RPMI7951 (cell line): ENCODE measurements at regions not wholly inside any gene's neighbourhood (a gene's known extent, or its start where the extent isn't known, plus 50 kb on each side); places are given as distances from the start of the nearest gene placed in this dataset.
"Not testable (repeated sequence)": the region's sequence is repeated elsewhere in the genome, so short reads cannot be mapped to it uniquely, and the experiment has no call there.

Source experiments
- DNase-seq: peaks from one replicate; pipeline ENCODE4 v3.0.0-alpha.2; 2012; ENCODE audit warnings: low read depth

- DNase-seq = no peak
Measured at GRCh38 chr2:144012304-144012703, 507.6 kb downstream of the ZEB2 start.

DNA sequence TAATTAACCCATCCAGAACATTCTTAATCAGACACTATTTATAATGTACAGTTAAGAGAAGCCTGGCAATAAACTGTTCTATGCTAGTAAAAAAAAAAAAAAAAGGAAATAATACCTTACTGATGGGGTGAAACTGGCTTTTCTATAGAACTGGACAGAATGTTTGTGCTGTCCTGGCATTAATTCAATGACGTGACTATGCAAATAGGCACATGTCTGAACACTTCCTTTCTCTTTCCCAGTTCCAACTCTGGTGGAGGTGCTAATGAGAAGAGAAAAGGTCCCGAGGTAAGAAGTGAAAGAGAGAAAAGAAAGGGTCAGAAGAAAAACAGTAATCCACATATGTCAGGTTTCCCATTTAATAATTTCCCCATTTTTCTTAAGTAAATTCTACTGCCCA is 508.4 kb downstream of the ZEB2 start:
- DNase-seq = no peak

- no peak for DNase-seq
Measured at GRCh38 chr2:144011098-144011497, 508.8 kb downstream of the ZEB2 start.

GRCh38 chr2:144010096-144010836 is 509.7 kb downstream of the ZEB2 start:
- no peak for DNase-seq

DNA sequence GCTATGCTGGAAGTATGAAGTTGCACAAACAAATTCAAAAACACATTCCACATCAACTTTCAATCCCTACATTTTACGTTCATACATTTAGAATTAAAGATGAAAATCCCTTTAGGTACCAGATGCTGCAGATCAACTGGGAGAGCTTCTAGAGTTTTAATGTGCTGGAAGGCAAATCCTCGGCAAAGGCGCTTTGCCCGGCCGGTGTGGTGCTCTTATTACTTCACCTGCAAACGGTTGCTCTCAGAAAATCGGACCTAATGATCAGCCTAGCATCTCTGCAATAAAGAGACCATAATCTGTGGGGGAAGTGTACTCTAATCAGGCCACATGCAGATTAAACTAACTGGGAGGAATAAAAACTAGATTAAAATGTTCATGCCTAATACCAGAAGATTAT is 513.8 kb downstream of the ZEB2 start:
- no peak for DNase-seq

DNA sequence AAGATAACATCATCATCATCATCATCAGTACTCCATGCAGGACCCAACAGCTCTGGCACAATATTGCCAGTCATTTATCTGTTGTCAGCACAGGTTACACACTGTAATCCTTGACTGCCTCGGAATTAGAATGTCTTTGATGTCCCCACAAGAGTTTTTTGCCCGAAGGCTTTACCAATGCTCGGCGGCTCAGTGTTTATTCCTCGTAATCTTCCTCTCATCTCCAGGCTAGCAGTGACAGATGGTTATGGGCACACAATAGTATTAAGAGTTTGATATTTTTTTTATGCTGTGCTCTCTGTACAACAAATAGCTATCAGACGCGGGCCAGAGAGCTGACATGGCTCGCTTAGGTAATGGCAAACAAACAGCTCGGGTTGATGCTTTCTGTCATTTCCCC is 515.2 kb downstream of the ZEB2 start:
- peak; percentile 9 for DNase-seq

GRCh38 chr2:144003460-144004075 is 516.4 kb downstream of the ZEB2 start:
- no peak for DNase-seq

DNA sequence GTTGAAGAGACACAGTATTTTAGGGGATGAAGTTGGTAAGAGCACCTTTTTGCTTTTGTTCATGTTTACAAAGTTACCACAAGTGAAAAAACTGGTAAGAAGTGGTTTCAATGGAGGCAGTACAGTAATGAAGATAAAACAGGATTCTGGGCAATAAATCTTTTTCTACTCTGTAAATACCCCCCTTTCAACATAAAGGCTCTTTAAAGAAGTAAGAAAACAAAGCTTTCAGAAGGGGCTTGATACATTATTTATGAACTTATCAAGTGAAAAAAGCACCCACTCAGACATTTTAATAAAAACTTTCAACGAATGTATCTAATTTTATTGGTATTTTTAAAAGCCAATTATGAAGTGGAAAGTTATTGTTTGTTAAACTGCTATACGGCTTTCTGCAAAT is 522.9 kb downstream of the ZEB2 start:
- no peak for DNase-seq

DNA sequence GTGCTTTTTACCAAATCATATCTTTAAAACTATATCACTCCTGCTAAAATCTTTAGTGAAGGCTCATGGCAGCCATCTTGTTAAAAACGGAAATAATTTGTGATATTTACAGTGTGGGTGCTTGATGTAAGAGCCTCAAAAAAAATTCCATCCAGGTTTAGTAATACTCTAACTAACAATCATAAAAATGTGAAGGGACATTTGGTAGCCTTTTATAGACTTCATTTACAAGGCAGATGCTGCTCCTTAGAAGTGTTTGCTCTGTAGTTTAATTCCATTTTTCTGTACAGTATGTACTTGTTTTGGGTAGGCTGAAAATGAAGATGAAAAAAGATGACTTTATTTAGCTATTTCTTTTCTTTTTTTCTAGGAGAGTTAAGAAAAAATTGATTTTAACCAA is 525.0 kb downstream of the ZEB2 start:
- no peak for DNase-seq

- not testable (repeated sequence) for DNase-seq
Measured at GRCh38 chr2:143991596-143991995, 528.3 kb downstream of the ZEB2 start.

GRCh38 chr2:143988082-143988481 is 531.8 kb downstream of the ZEB2 start:
- DNase-seq = no peak

GRCh38 chr2:143981428-143981827 is 538.5 kb downstream of the ZEB2 start:
- DNase-seq = no peak

GRCh38 chr2:143977356-143977755 is 542.6 kb downstream of the ZEB2 start:
- no peak for DNase-seq

DNA sequence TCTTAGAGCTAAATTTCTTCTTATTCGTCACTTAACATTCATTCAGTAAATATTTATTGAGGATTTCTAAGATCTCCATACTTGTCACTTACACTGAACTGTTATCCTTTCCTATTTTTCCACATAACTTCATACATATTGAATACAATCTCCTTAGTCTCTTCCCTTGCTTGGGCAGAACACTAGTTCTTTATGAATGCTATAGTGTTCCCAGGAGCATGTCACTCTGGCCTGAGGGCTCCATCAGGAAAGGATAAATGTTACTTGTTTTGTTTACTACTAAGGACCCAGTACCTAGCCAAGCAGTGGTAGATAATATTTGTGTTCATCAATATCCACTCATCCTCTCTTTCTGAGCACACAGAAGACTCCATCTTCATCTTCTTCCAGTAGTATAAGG is 544.7 kb downstream of the ZEB2 start:
- DNase-seq = peak; percentile 3

DNA sequence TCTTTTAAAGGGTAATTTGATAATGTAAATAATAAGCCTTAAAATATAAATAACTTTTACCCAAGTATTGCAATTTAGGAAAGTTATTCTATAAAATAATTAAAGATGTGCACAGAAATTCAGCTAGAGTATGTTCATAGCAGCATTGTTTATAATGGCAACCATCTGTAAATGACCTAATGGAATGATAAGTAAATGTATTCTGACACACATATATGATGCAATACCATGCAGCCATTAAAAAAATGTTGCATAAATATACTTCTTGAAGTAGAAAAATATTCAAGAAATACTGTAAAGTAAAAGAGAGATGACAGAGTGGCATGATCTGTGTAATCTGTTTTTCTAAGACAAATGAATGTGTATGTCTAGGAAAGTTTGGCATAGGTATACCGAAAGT is 545.7 kb downstream of the ZEB2 start:
- DNase-seq = no peak

DNA sequence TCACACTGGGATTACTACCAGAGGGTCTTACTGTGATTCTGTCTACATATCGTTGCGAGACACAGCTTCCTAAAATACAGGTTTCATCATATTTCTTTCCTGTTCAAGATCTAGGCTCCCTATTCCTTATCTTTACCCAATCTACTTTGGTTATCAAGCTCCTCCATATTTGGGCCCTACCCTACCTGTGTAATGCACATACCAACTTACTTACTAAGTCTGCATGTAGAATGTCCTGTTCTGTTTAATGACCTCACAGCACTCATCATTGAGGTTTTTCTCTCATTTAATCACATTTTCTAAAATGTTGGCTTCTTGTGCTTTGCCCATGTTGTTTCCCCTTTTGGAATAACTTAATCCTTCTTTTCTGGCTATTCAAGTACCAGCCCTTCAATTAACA is 551.1 kb downstream of the ZEB2 start:
- DNase-seq = no peak

GRCh38 chr2:143968360-143968759 is 551.6 kb downstream of the ZEB2 start:
- DNase-seq = no peak

DNA sequence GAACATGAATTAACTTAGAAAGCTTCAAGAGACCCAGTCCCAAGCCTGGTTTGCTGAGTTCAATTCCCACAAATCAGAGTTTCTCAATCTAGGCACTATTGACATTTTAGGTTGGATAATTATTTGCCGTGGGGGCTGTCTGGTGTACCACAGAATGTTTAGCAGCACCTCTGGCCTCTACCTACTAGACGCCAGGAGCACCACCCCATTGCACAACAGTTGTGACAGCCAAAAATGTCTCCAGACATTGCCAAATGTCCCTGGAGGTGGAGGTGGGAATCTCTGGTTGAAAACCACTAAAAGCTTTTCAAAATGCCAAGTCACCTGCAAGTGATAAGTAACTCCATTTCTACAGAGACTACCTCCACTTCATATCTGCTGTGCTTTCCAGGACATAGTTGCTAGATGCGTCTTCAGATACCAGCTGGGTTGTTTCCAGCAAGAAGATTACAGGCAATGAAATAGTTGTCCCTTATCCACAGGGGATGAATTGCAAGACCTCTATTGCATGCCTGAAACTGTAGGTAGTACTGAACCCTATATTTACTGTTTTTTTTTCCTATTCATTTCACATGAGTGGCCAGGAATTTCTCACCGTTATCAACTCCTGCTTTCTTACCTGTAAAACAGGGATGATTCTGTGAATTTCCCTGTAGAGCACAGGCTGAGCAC is 554.3 kb downstream of the ZEB2 start:
- DNase-seq = no peak

DNA sequence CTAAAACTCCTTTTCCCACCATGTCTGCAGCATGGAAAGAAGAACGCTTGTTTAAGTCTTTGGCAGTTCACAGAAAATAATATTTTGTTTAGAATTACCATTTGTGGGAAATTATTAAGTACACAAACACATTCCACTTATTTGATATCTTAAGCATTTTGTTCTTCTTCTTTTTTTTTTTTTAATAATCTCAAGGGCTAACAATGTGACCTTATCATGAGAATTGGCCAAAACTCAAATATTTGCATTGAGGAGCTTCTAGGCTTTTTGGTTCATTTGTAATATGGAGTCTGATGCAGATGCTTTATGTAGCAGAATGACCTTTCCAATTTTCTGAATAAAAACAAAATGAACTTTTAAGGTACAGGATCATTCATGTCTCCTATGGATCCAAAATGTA is 555.0 kb downstream of the ZEB2 start:
- DNase-seq = no peak

DNA sequence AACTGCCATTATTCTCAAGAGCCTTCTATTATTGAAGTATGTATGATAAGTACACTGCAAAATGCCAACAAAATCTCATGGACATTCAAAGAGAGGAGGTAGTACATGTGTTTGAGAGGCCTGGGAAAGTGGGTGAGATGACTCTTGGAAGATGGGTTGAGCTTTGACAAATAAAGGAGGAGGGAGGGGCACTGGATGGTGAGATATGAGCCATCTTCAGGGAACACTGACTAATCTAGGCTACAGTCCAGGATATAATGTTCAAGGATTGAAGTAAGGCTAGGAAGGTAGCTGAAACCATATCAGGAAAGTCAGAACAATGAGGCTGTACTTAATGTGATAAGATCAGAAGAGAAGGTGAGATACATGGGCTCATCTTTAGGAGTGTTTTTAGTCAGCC is 559.7 kb downstream of the ZEB2 start:
- no peak for DNase-seq

DNA sequence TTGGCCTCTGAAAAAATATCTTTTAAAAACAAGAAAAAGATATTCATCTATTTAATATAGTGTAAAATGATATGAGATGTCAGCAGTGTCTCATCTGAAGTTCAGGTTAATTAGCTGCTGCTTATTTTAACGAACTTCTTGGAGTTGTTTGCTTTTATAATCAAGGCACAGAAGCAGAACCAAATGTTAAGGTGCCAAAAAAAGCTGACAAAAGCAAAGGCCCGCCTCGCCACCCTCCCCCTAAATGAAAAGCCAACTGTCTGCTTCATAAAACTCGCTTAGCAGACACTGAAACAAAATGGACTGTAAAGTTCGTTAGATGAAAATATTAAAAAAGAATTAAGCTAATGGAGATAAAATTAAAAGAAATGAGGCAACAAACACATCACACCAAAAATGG is 562.6 kb downstream of the ZEB2 start:
- no peak for DNase-seq

DNA sequence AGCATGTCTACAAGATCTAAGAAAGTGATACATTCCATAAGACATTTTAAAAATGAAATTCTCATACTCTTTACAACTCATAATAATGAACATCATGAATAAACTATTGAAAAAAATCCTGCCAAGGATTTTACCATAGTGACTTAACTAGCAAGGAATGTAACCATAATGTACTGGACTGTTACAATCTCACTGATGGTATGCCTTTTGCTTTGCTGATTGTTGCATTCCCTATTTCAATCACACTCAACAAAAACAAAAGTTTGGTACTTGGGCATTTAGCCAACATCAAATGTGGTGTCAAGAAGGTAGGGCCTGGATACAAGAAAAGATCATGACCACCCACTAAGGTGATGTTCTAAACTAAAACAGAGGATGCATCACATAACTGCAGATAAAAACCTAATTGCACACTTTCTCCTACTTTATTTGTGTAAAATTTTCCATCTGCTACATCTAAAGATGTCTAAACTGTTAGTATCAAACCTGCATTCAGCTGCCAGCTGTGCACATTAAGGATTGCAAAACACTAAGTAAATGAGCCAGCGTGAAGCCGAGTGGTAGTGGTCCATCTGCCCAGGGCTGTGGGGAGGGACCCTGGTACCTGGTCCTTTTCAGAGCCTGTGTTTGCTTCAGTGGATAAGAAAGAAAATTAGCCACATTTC is 564.4 kb downstream of the ZEB2 start:
- peak; percentile 37 for DNase-seq

DNA sequence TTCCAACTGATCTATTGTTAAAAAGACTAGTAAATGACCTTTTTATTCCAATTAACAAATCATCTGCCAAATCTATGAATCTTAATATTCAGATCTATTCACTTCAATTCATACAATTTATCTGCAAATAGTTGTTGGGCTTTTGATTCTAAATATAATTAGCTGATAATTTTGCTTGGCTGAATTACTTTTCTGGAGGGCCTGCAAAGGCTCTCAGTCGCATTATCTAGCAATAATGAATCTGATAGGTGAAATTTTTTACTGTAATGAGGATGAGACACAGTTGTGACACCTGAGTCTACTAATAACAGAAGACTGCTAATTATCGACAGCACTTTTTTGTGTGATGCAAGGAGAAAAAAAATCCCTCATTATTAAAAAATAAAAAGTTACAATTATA is 565.1 kb downstream of the ZEB2 start:
- no peak for DNase-seq
